ENCODE measurements at regions not wholly inside any gene's neighbourhood (a gene's known extent, or its start where the extent isn't known, plus 50 kb on each side); places are given as distances from the start of the nearest gene placed in this dataset.

- no peak for DNase-seq
Observed at GRCh38 chr10:70939441-70940003, 51.2 kb upstream of the PCBD1 start.

- DNase-seq: no peak
Observed at GRCh38 chr10:70940834-70941568, 52.6 kb upstream of the PCBD1 start.

DNA sequence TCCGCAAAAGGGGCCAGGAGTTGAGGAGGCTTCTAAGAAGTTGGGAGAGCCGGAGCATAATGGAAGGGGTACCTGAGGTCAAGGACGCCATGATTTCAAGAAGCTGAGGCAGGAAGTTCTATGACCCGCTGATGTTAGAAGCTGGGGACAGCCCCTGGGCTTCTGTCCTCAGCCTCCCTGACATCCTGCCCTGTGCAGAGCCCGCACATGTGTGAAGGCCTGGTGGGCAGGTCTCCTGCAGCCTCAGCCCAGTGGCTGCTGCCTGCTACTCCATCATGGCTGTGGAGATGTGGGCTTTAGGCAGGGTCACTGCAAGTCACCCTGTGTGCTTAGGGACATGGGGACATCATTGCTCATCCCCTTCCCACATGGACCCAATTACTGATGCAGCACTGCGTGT is 53.8 kb upstream of the PCBD1 start:
- DNase-seq: no peak

DNA sequence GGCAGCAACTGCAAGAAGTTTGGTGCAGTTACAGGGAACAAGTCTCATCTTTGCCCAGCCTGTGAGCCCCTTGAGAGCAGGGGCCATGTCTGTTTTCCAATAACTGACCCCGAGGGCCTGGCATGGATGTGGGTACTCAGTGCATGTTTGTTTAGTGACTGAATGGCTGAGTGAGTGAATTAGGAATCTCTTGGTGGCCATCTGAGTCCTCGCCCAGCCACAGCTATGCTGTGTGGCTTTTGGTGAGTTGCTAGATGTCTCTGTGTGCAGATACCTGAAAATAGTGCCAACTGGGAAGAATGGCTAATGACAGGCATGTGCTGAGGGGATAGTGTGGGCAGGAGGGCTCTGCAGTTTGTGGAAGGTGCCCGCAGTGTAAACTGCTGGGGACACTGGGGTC is 54.4 kb upstream of the PCBD1 start:
- DNase-seq: no peak

DNA sequence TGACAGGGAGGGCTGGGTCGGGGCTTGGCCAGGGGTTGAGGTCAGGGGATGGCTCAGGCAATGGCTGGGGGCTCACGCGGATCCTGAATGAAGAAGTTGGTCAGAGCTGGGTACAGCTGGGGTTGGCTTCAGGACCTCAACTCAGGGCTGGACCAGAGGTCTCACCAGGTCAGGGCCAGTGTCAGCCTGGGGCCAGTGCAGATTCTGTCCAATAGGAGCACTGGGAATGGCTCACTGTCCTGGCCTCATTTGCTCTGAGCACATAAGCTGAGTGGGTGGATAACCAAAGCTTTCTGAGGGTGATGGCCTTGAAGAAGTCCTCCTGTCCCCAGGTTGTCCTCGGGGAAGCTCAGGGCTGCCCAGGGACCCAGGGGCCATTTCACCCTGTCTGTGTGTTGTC is 54.9 kb upstream of the PCBD1 start:
- no peak for DNase-seq

GRCh38 chr10:70943841-70944466 is 55.6 kb upstream of the PCBD1 start:
- no peak for DNase-seq

GRCh38 chr10:70950037-70950436 is 61.7 kb upstream of the PCBD1 start:
- no peak for DNase-seq

DNA sequence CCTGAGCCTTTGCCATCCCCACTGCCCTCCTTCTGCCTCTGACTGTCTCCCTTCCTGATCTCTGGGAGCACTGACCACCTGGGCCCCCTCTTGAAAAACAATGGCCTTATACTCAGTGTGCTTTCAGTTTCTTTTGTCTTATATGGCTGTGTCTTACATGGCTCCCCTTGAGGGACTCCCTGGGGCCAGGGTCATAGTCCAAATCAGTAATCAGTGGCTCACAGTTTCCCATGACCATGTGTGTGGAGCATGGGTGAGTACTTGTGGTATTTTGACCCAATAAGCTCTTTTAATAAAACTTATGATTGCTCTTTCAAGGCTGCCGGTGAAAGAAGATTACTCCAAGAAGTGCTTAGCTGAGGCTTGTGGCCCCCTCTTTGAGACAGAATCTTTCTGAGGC is 62.4 kb upstream of the PCBD1 start:
- no peak for DNase-seq

- DNase-seq: no peak
Observed at GRCh38 chr10:70952401-70952800, 64.0 kb upstream of the PCBD1 start.

- DNase-seq: no peak
Observed at GRCh38 chr10:70952921-70953320, 64.6 kb upstream of the PCBD1 start.

DNA sequence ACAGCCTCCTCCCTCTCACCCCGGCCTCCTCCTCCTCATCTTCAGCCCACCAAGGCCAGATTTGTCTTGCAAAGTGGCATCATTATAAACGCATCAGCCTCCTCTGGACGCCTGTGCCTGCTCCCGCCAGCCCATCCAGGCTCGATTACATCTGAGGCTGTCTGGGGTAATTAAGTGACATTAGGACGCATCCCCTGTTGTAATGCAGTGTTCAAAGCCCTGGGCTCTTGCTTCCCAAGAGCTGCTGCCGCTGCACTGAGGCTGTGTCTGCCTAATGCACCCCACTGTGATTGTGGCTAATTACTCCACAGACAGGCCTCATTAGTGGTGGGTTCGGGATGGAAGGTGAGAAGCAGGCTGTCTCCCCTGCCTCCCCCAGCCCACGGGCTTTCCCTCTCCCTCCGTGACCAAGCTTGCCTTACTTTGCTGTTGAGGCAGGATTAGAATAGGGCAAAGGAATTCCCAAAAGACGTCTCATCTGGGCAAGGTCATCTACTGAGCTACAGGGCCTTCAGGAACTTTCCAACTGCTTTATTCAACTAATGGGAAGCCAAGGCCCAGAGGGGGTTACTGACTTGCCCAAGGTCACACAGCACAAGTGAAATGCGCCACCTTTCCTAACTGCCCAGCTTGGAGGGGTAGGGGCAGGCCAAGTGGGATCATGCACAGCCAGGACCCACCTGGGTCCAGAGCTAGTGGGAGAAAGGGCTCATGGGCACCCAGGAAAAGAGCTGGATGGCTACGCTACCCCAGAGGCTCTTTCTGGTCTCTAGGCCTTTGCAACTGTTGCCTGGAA is 66.2 kb upstream of the PCBD1 start:
- no peak for DNase-seq

DNA sequence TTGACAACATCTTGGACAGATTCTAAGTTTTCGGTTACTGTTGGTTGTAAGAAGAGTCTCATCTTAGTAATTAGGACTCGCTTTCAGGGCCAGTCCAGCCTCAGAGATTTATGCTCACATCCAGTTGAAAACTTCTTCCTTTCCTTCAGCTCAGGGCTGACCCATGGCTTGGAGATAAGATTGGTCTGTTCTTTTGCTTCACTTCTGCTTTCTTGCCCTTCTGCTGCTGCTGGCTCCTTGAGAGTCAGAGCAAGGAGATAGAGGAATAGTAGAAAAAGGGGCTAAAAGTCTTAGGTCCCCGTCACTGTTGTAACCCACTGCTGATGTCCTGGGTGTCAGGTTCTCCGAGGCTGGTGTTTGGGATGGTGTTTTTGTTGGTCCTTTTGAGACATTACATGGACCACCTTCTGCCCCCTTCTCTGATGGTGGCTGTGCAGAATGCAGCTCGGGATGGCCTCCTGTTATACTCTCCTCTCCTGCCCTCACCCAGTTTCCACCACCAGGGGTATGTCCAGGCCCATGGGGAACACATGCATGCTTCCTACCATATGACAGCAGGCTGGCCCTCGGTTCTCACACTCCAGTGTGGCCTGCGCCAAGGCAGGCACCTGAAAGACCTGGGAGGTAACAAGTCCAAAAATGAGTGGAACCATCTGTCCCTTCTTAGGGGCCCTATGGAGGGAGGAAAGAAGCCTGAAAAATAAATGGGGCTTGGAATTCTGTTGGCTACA is 67.8 kb upstream of the PCBD1 start:
- no peak for DNase-seq

GRCh38 chr10:70958396-70958795 is 70.0 kb upstream of the PCBD1 start:
- no peak for DNase-seq

GRCh38 chr10:70960316-70960715 is 72.0 kb upstream of the PCBD1 start:
- no peak for DNase-seq

- no peak for DNase-seq
Observed at GRCh38 chr10:70960783-70961570, 72.6 kb upstream of the PCBD1 start.

DNA sequence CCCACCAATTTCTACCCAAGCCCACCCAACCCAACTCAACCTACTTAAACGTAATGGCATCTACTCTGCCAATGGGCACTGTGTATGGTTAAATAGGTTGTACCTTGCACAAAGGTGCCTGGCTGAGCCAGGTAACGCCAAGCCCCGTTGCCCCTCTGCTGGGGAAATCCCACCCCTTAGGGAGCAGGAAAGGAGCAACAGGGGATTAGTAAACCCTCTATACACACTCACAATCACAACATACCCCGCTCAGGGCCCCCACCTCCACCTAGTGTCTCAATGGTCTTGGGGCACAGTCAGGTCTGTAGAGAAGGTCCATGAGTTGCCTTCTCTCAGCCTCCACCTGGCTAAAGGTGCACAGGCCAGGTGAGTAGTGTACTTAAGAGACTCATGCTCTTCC is 74.3 kb upstream of the PCBD1 start:
- no peak for DNase-seq

DNA sequence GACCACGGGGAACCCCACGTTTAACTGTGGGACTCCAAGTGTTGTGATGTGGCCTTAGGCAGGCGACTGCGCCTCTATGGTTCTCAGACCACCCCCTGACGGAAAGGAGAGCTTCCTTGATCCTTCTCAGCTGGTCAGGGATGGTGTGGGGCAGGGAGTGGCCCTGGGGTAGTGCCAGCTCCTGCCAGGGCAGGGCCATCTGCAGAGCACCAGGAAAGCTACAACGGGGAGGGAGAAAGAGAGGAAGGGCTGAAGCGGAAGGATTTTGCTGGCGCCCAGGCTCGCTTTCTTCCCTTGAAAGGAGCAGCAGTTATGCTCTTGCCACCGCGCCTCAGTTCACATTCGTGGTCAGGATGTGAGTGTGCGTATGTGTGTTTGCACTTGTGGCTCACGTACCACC is 74.9 kb upstream of the PCBD1 start:
- DNase-seq: no peak

- no peak for DNase-seq
Observed at GRCh38 chr10:70964245-70964644, 75.9 kb upstream of the PCBD1 start.

DNA sequence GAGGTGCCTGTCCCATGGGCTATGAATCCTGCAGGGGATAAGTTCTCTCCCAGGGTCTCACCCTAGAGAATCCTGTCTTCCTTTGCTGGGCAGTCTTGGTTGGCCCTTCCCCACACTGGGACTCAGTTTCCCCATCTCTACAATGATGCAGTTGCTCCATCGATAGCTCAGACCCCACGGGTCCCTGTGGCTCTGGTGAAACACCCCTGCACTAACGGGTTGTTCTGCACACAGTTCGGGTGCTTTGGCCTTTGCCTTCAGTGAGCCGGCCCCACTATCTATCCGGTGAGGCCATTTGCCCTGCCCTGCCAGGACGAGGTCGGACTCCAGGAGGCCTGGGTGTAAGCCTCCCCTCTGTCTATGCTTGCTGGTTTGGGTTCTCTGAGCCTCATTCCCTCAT is 76.5 kb upstream of the PCBD1 start:
- DNase-seq: no peak

GRCh38 chr10:70965566-70965965 is 77.2 kb upstream of the PCBD1 start:
- no peak for DNase-seq

DNA sequence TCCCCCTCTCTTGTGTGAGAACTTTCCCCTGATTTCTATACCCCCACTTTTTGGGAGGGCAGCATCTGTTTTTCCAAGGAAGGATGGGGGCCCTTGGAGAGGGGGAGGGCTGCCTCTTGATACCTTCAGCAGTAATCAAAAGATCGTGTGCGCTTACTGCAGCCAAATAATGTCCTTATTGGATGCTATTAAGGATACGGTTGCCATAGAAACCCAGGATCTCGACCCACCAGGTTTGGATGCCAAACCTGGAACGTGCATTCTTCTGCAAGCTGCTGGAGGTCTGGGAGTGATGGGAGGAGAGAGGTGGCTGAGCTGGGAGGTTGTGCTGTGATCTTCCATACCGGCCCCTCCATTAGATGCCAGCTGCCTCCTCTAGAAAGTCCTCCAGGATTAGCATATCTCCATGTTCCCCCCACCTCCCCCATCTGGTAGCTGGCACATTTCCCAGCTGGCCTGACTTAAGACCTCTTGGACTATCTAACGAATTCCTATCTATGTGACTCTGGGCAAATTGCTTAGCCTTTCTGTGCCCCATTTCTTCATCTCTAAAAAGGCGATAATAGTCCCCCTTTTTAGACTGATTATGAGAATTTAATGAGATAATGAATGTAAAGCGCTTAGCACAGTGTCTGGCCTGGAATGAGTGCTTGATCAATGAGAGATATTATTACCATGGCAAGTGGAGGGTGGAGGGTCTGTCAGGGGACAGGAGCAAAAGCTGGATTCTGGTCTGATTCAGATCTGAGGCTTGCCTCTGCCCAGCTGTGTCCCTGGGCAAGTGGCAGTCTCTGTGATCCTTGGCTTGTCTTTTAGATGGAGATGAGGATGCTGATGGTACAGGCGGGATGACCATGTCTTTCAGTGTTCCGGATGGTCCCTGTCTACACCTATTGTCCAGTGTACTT is 78.5 kb upstream of the PCBD1 start:
- DNase-seq: no peak

Data from activated effector memory CD4-positive, alpha-beta T cell treated with anti-CD3 and anti-CD28 coated beads, Interleukin-2, amount 50 U/mL, for 16 hours (primary cell).